SJCRH30 (cell line): ENCODE measurements at regions not wholly inside any gene's neighbourhood (a gene's known extent, or its start where the extent isn't known, plus 50 kb on each side); places are given as distances from the start of the nearest gene placed in this dataset.
A peak's percentile ranks its signal among the peaks of the same experiment; 100 is the strongest.
"Not testable (repeated sequence)": the region's sequence is repeated elsewhere in the genome, so short reads cannot be mapped to it uniquely, and the experiment has no call there.

Experiments used
- DNase-seq, 2 experiments: peaks; one replicate each; pipeline ENCODE4 v3.0.0-alpha.2; 2015 to 2020
- H3K27ac ChIP-seq: fragments of 250-450 bp; sonication (Bioruptor Pico); 2 replicates; pipeline ENCODE4 v1.5.1; 2020; ENCODE audit warnings: mild to moderate bottlenecking, moderate library complexity
- H3K27me3 ChIP-seq: fragments of 250-450 bp; sonication (Bioruptor Pico); 2 replicates; pipeline ENCODE4 v1.5.1; 2020; ENCODE audit warnings: mild to moderate bottlenecking, moderate library complexity
- H3K36me3 ChIP-seq: fragments of 250-450 bp; sonication (Bioruptor Pico); 2 replicates; pipeline ENCODE4 v1.5.1; 2020; ENCODE audit warnings: mild to moderate bottlenecking, moderate library complexity
- H3K4me1 ChIP-seq: fragments of 250-450 bp; sonication (Bioruptor Pico); 2 replicates; pipeline ENCODE4 v1.5.1; 2020; ENCODE audit warnings: mild to moderate bottlenecking, moderate library complexity
- H3K4me3 ChIP-seq: fragments of 250-450 bp; sonication (Bioruptor Pico); 2 replicates; pipeline ENCODE4 v1.5.1; 2020; ENCODE audit warnings: mild to moderate bottlenecking, moderate library complexity
- H3K9me3 ChIP-seq: fragments of 250-450 bp; sonication (Bioruptor Pico); replicated peaks from 2 replicates; pipeline ENCODE4 v1.5.1; 2020; ENCODE audit warnings: mild to moderate bottlenecking, moderate library complexity

DNA sequence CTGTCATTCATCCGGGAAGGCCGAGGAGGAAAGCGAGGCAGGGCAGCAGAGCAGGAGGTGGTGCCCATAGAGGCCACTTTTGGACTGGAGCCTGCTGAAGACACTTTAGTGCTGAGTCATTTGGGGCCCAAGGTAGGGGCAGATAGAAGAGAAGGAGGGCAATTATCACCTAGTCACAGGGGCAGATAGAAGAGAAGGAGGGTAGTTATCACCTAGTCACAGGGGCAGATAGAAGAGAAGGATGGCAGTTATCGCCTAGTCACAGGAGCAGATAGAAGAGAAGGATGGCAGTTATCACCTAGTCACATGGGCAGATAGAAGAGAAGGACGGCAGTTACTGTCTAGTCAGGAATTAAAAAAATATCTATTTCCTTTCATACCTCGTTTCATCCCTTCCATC lies 1372.6 kb downstream of the FOXD4L5 start:
- not testable (repeated sequence) for DNase-seq, H3K27ac ChIP-seq, H3K9me3 ChIP-seq, H3K36me3 ChIP-seq, H3K27me3 ChIP-seq, H3K4me3 ChIP-seq, H3K4me1 ChIP-seq

DNA sequence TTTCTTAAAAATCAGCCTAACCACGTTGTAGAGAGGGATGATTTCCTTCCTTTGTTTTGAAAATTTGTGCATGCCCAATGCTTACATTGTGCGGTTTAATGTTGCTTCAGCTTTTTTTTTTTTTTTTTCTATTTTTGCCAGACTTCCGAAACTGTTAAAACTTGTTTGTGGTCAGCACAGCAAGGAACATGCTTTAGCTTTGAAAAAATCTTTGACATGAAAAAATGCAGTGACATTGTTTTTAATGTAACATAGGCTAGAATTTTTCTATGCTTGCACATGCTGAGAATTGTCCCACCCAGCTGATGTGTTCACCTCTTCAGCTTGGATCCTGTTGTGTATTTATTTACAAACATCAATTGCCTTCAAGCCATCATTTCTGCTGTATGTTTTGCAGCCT lies 1375.9 kb downstream of the FOXD4L5 start:
- DNase-seq, H3K9me3 ChIP-seq, H3K4me3 ChIP-seq, H3K27ac ChIP-seq, H3K27me3 ChIP-seq, H3K4me1 ChIP-seq, H3K36me3 ChIP-seq: not testable (repeated sequence)

DNA sequence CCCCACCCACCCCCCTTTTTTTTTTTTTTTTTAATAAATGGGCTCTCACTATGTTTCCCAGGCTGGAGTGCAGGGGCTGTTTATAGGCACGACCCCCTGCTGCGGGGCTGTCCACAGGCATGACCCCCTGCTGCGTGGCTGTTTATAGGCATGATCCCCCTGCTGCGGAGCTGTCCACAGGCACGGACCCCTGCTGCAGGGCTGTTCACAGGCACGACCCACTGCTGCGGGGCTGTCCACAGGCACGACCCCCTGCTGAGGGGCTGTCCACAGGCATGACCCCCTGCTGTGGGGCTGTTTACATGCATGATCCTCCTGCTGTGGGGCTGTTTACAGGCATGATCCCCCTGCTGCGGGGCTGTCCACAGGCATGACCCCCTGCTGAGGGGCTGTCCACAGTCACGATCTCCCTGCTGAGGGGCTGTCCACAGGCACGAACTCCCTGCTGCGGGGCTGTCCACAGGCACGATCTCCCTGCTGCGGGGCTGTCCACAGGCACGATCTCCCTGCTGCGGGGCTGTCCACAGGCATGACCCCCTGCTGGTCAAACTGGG lies 1385.3 kb downstream of the FOXD4L5 start:
- H3K27ac ChIP-seq, H3K4me1 ChIP-seq, H3K4me3 ChIP-seq, H3K36me3 ChIP-seq, H3K9me3 ChIP-seq, H3K27me3 ChIP-seq: not testable (repeated sequence)
- DNase-seq = peak; percentile 5 to 8

DNA sequence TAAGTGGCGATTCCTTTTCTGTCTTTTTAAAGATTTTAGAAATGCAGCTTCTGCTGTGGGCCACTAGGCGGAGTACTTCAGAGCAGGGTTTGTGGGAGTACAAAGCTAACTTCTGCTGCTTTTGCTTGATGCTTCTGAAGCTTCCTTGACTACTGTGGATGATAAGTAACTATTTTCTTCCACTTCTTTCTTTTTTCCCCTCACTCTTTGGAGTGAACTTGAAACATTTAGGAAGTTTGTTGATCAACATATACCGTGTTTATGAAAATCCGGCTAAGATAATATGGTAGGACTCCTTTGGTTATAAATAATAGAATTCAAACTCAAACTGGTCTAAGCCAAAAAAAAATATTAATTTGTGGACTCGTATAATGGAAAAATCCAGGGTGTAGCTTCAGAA lies 1403.6 kb downstream of the FOXD4L5 start:
- H3K27ac ChIP-seq, DNase-seq, H3K4me3 ChIP-seq, H3K27me3 ChIP-seq, H3K36me3 ChIP-seq, H3K9me3 ChIP-seq, H3K4me1 ChIP-seq: not testable (repeated sequence)

DNA sequence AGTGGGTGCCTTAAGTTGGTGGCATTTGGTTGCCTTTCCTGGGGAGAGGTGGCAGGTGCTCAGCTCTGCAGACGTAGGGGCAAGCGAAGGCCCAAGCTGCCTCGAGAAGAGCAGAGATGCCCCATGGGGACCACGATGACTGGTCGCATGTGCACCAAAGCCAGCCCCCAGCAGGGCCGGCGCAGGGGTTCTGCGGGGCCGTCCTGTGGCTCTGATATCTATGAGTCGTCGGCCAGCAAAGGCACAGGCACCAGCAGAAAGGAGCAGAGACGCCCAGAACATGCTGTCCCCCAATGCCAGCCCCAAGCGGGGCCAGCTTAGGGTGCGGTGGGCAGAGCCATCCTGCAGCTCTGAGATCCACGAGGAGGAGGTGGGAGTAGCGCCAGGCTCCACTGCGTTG lies 1408.6 kb downstream of the FOXD4L5 start:
- DNase-seq, H3K36me3 ChIP-seq, H3K27ac ChIP-seq, H3K4me3 ChIP-seq, H3K27me3 ChIP-seq, H3K4me1 ChIP-seq, H3K9me3 ChIP-seq: not testable (repeated sequence)

DNA sequence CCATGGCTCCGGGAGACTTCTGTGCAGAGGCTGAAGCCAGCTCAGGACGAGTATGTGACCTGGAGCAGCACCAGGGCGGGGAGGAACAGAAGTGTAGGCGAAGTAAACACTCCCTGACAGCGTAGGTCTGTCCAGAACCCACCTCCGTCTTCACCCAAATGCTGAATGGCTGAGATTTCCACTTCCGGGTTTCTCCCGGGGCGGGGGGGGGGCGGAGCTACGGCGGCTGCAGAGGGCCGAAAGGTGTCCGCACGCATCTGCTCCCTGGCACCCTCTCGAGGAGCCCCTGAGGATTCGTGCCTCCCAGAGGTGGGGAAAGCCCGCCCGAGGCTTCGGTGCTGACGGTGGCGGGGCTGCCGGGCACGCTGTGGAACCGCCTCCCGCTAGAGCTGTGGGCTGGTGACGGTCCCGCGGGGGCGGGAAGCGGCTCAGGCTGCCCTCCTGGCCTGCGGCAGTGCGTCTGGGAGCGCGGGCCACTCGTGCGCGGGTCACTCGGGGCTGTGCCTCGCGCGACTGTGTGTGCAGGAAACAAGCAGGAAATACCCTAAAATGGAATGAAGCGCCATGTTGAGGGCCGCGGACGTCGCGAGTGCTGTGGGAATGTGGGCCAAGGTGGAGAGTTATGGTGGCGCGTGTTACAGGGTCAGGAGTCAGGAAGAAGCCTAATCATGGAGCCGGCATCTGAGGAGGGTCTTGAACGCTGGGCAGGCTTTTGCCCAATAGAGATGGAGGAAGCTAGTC lies 1425.4 kb downstream of the FOXD4L5 start:
- no peak for DNase-seq
- H3K27me3 ChIP-seq = no peaks in the 10 kb centered on the region

DNA sequence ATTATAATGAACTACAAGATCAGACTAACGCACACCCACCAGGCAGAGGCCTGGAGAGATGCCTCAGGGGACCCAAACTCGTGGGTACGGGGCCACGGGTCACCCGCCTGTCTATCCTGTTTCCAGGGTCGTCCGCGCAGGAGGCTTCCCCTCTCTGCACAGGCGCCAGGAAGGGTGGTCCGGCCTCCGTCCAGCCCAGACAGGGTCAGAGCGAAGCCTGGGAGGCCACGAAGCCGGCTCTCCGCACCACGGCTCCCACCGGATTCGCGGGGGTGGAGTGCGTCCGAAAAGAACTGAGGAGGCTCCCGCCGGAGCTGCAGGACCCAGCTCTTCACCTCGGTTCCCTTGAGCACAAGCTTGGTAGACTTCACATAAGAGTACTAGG lies 1425.9 kb downstream of the FOXD4L5 start:
- H3K9me3 ChIP-seq, H3K4me1 ChIP-seq, H3K27ac ChIP-seq, DNase-seq, H3K4me3 ChIP-seq, H3K27me3 ChIP-seq, H3K36me3 ChIP-seq: not testable (repeated sequence)

More for the DNA sequence above, 1425.4 kb downstream of the FOXD4L5 start:
- no peak overlapping the region for H3K27ac ChIP-seq
- H3K9me3 ChIP-seq = no peaks in the 10 kb centered on the region
- H3K36me3 ChIP-seq = no peaks in the 10 kb centered on the region
- H3K4me1 ChIP-seq = no peaks in the 10 kb centered on the region
- no peak overlapping the region for H3K4me3 ChIP-seq

DNA sequence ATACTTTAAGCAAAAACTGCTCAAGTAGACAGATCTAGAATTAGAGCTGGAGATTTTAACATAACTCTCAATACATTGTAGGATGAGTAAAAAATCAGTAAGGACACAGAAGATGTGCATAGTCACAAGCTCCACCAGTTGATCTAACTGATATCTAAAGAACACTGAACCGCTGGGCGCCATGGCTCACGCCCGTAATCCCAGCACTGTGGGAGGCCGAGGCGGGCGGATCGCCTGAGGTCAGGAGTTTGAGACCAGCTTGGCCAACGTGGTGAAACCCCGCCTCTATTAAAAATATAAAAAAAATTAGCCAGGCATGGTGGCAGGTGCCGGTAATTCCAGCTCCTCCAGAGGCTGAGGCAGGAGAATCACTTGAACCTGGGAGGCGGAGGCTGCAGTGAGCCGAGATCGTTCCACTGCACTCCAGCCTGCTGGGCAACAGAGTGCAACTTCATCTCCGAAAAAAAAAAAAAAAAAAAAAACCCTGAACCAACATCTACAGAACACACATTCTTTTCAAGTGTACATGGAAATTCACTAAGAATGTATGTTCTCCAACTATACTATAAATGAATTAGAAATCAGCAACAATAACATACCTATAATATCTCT lies 1431.8 kb downstream of the FOXD4L5 start:
- DNase-seq = not testable (repeated sequence)

DNA sequence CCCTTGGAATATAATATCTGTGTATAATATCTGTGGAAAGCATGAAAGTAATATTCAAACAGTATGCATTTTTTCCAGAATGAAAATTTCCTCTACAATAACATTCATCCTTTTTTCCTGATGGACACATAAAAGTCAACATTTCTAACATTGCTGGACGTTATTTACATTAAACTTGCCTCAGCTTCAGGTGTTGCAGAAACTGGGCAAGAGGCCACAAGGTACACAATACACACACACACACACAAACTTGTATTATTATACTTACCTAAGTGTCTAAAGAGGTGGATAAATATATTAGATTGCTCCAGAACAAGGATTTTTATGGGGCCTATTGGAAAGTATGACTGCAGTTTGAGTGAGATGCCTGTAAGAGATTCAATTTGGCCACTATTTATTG lies 1460.2 kb downstream of the FOXD4L5 start:
- H3K9me3 ChIP-seq, H3K27me3 ChIP-seq, H3K4me1 ChIP-seq, H3K27ac ChIP-seq, DNase-seq, H3K36me3 ChIP-seq, H3K4me3 ChIP-seq: not testable (repeated sequence)

More for the DNA sequence above, 1431.8 kb downstream of the FOXD4L5 start:
- not testable (repeated sequence) for H3K9me3 ChIP-seq, H3K27me3 ChIP-seq, H3K4me3 ChIP-seq, H3K36me3 ChIP-seq, H3K27ac ChIP-seq, H3K4me1 ChIP-seq

DNA sequence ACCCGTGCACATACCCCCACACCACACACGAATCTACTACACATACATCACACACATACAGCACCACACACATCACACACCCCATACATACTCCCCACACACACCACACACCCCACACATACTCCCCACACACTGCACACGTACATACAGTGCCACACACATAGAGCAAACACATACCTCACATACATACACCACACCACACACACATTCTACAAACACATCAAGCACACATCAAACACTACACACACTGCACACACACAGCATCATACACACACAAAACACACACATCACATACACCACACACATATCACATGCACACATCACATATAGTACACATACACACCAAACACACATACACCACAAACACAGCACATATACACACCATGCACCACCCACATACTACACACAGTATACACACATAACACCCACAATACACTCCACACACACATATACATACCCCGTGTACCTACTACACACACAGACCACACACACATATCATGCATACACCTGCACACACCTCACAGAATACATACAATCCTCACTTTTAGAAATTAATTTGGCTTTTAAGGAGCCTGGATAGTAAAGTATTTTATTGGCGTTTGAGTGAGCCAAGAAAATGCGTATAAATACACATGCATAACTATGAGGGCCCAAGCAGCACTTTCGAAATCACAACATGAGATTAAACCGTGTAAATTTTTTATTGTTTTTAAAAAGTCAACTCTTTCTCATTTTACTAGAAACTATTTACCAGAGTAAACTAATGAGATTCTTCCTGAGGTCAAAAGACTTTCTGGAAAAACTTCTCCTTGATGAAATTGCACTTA lies 1461.4 kb downstream of the FOXD4L5 start:
- not testable (repeated sequence) for H3K27ac ChIP-seq, DNase-seq, H3K4me3 ChIP-seq, H3K36me3 ChIP-seq, H3K9me3 ChIP-seq, H3K4me1 ChIP-seq, H3K27me3 ChIP-seq

DNA sequence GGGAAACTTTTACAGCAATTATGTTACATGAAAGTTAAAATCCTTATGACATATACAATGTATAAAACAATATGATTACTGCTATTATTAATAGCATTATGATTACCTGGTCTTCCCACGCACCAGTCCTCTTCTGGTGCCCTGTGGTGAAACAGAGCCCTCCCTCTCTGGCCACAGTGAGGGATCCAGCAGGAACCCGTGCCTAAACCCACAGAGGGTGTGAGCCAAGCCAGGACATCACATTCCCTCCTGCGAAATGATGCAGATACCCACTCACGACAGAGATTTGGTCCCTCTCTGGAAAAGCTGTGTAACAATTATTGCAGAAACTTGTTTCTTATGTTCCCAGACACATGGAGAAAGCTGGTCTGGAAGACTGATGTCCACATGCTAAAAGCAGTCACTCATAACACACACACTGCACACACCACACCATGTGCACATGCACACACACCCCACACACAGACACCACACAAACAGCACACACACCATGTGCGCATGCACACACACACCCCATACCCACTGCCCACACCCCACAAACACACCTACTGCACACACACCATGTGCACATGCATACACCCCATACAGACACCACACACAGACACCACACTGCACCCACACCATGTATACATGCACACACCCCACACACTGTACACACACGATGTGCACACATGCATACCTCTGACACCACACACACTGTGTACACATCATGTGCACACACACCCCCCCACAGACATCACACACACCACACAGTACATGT lies 1462.2 kb downstream of the FOXD4L5 start:
- not testable (repeated sequence) for H3K27me3 ChIP-seq, DNase-seq, H3K9me3 ChIP-seq, H3K36me3 ChIP-seq, H3K27ac ChIP-seq, H3K4me3 ChIP-seq, H3K4me1 ChIP-seq

DNA sequence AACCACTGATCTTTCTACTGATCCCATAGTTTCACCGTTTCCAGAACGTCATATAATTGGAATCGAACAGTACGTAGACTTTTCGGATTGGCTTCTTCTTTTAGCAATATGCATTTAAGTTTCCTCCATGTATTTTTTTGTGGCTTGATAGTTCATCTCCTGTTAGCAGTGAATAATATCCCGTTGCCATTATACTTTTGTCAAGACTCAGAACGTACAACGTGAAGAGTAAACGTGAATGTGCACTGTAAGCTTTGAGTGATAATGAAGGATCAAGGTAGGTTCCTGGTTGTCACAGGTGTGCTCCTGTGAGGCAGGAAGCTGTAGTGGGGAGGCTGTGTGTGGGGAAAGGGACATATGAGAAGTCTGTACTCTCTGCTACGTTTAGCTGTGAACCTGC lies 1463.7 kb downstream of the FOXD4L5 start:
- not testable (repeated sequence) for H3K4me3 ChIP-seq, H3K36me3 ChIP-seq, H3K27me3 ChIP-seq, H3K9me3 ChIP-seq, H3K4me1 ChIP-seq, H3K27ac ChIP-seq
- DNase-seq = peak in 1 of 2 experiments; percentile 19

DNA sequence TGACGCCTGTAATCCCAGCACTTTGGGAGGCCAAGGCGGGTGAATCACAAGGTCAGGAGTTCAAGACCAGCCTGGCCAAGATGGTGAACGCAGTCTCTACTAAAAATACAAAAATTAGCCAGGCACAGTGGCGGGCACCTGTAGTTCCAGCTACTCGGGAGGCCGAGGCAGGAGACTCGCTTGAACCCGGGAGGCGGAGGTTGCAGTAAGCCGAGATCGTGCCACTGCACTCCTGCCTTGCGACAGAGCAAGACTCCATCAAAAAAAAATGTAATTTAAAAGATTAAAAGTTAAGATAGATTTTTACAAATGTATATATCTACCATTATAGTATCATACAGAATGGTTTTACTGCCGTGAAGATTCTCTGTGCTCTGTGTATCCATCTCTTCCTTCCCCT lies 1464.1 kb downstream of the FOXD4L5 start:
- H3K4me3 ChIP-seq, H3K9me3 ChIP-seq, H3K36me3 ChIP-seq, H3K4me1 ChIP-seq, H3K27me3 ChIP-seq, DNase-seq, H3K27ac ChIP-seq: not testable (repeated sequence)

DNA sequence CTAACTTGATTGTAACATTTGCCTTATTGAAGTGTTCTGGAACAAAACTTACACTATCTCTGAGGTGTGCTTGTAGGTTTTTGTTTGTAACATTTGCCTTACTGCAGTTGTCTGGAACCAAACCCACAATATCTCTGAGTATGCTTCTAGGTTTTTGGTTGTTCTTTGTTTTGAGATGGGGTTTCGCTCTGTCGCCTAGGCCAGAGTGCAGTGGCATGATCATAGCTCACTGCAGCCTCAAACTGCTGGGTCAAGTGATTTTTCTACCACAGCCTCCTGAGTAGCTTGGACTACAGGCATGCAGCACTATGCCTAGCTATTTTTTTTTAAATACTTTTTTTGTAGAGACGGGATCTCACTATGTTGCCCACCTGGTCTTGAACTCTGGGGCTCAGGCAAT lies 1464.6 kb downstream of the FOXD4L5 start:
- not testable (repeated sequence) for DNase-seq, H3K4me3 ChIP-seq, H3K9me3 ChIP-seq, H3K27me3 ChIP-seq, H3K4me1 ChIP-seq, H3K27ac ChIP-seq, H3K36me3 ChIP-seq
